IMR-90 (cell line): ENCODE measurements at regions not wholly inside any gene's neighbourhood (a gene's known extent, or its start where the extent isn't known, plus 50 kb on each side); places are given as distances from the start of the nearest gene placed in this dataset.

ENCODE experiments used
- ATAC-seq: fragments of 200-7000 bp; cut with Tn5 transposase; 2 replicates; pipeline ENCODE4 v1.9.1; 2020; ENCODE audit warnings: low read depth, mild to moderate bottlenecking, moderate library complexity
- BruUV-seq: library from RNA; stranded (reverse); fragments of 400-500 nt; replicated peaks from 2 replicates; lab custom pipeline; 2021; lab: Mats Ljungman, UMichigan
- CTCF ChIA-PET: fragments of 300-600 bp; formaldehyde crosslinking; extraction: SDS; loops from one replicate; lab custom pipeline; 2021; ENCODE audit warnings: antibody characterized with exemption; lab: Yijun Ruan, JAX
- POLR2A ChIA-PET: fragments of 300-600 bp; sonication (Branson Sonifier 250); formaldehyde crosslinking; loops from one replicate; lab custom pipeline; 2022; ENCODE audit warnings: antibody characterized with exemption; ENCODE audit not compliant: unreplicated experiment; lab: Charles Lee
- DNase-seq: peaks from one replicate; pipeline ENCODE4 v3.0.0; 2013
- H2AFZ ChIP-seq: replicated peaks from 2 replicates; pipeline ENCODE3; 2013; ENCODE audit warnings: low read length, mild to moderate bottlenecking; ENCODE audit not compliant: poor library complexity
- H2AK5ac ChIP-seq: 2 replicates; pipeline ENCODE4 v1.6.1; 2013; ENCODE audit warnings: low read depth, low read length, inconsistent platforms
- H2AK9ac ChIP-seq: replicated peaks from 2 replicates; pipeline ENCODE3; 2013; ENCODE audit warnings: mild to moderate bottlenecking, low read depth, low read length, moderate library complexity; ENCODE audit not compliant: poor library complexity
- H2BK120ac ChIP-seq: 2 replicates; pipeline ENCODE4 v1.6.1; 2013; ENCODE audit warnings: low read depth, low read length, inconsistent platforms
- H2BK15ac ChIP-seq: 3 replicates; pipeline ENCODE4 v1.6.1; 2013; ENCODE audit warnings: low read depth, low read length, inconsistent platforms
- H2BK20ac ChIP-seq: 2 replicates; pipeline ENCODE4 v1.6.1; 2013; ENCODE audit warnings: low read depth, mild to moderate bottlenecking, inconsistent platforms, low read length, moderate library complexity
- H2BK5ac ChIP-seq: 2 replicates; pipeline ENCODE4 v1.6.1; 2013; ENCODE audit warnings: mild to moderate bottlenecking, low read depth, low read length, inconsistent platforms; ENCODE audit not compliant: poor library complexity, severe bottlenecking
- H3K14ac ChIP-seq: replicated peaks from 2 replicates; pipeline ENCODE4 v1.6.1; 2013; ENCODE audit warnings: low read depth, low read length, inconsistent platforms
- H3K18ac ChIP-seq: 2 replicates; pipeline ENCODE4 v1.6.1; 2013; ENCODE audit warnings: low read depth, low read length, control low read depth
- H3K23ac ChIP-seq: 2 replicates; pipeline ENCODE4 v1.6.1; 2013; ENCODE audit warnings: low read depth, low read length, inconsistent platforms
- H3K27ac ChIP-seq: 2 replicates; pipeline ENCODE4 v1.5.1; 2013; ENCODE audit warnings: mild to moderate bottlenecking, control low read depth, low read length; ENCODE audit not compliant: insufficient read depth
- H3K27me3 ChIP-seq: 2 replicates; pipeline ENCODE4 v1.6.1; 2013; ENCODE audit warnings: low read length; ENCODE audit not compliant: control insufficient read depth, insufficient read depth
- H3K36me3 ChIP-seq: 2 replicates; pipeline ENCODE4 v1.6.1; 2013; ENCODE audit warnings: low read length, mixed read lengths; ENCODE audit not compliant: control insufficient read depth, insufficient read depth
- H3K4ac ChIP-seq: 2 replicates; pipeline ENCODE4 v1.6.1; 2013; ENCODE audit warnings: low read depth, low read length, inconsistent platforms
- H3K4me1 ChIP-seq: 2 replicates; pipeline ENCODE4 v1.6.1; 2013; ENCODE audit warnings: low read length, mixed read lengths; ENCODE audit not compliant: control insufficient read depth, insufficient read depth
- H3K4me2 ChIP-seq: 2 replicates; pipeline ENCODE4 v1.6.1; 2013; ENCODE audit warnings: low read depth, mild to moderate bottlenecking, control low read depth, low read length, moderate library complexity
- H3K4me3 ChIP-seq: 2 replicates; pipeline ENCODE4 v1.5.1; 2013; ENCODE audit warnings: low read depth, mild to moderate bottlenecking, control low read depth, low read length, moderate library complexity; ENCODE audit not compliant: insufficient read depth
- H3K56ac ChIP-seq: 2 replicates; pipeline ENCODE4 v1.6.1; 2013; ENCODE audit warnings: low read length, inconsistent platforms; ENCODE audit not compliant: insufficient read depth; ENCODE audit errors: extremely low read depth
- H3K79me1 ChIP-seq, 2 experiments: 2 replicates each; pipeline ENCODE4 v1.6.1; 2013; ENCODE audit warnings: low read length in 2 of 2, inconsistent platforms in 1 of 2, low read depth in 1 of 2
- H3K9ac ChIP-seq: 2 replicates; pipeline ENCODE4 v1.6.1; 2013; ENCODE audit warnings: low read depth, low read length, control low read depth
- H3K9me1 ChIP-seq: 2 replicates; pipeline ENCODE4 v1.6.1; 2013; ENCODE audit warnings: low read length, inconsistent platforms; ENCODE audit not compliant: insufficient read depth
- H3K9me3 ChIP-seq: 2 replicates; pipeline ENCODE4 v1.6.1; 2013; ENCODE audit warnings: low read length; ENCODE audit not compliant: control insufficient read depth, insufficient read depth
- H4K20me1 ChIP-seq: 2 replicates; pipeline ENCODE4 v1.6.1; 2013; ENCODE audit warnings: low read length, inconsistent platforms; ENCODE audit not compliant: insufficient read depth
- H4K5ac ChIP-seq: 2 replicates; pipeline ENCODE4 v1.6.1; 2013; ENCODE audit warnings: mild to moderate bottlenecking, low read depth, low read length, control low read depth
- H4K8ac ChIP-seq, 2 experiments: 2 replicates each; pipeline ENCODE4 v1.6.1; 2013; ENCODE audit warnings: low read depth in 2 of 2, low read length in 2 of 2, control low read depth in 1 of 2, inconsistent platforms in 1 of 2
- H4K91ac ChIP-seq: 2 replicates; pipeline ENCODE4 v1.6.1; 2013; ENCODE audit warnings: low read depth, low read length, inconsistent platforms; ENCODE audit not compliant: insufficient read depth
- BHLHE40 ChIP-seq: fragments of 150-350 bp; IDR thresholded peaks from 2 replicates; pipeline ENCODE4 v1.6.1; 2016; ENCODE audit warnings: mild to moderate bottlenecking, low read depth, low read length
- FOS ChIP-seq: fragments of 150-350 bp; IDR thresholded peaks from 2 replicates; pipeline ENCODE4 v1.6.1; 2016; ENCODE audit warnings: low read depth, low read length
- MAZ ChIP-seq: IDR thresholded peaks from 2 replicates; pipeline ENCODE4 v1.6.1; 2012; ENCODE audit warnings: low read depth, mild to moderate bottlenecking, low read length, improper control_type of control experiment, moderate library complexity, borderline replicate concordance
- MXI1 ChIP-seq: IDR thresholded peaks from 2 replicates; pipeline ENCODE4 v1.6.1; 2012; ENCODE audit warnings: low read depth, mild to moderate bottlenecking, low read length, moderate library complexity, borderline replicate concordance
- RAD21 ChIP-seq: IDR thresholded peaks from 2 replicates; pipeline ENCODE4 v1.6.1; 2012; ENCODE audit warnings: low read length, improper control_type of control experiment
- RCOR1 ChIP-seq: IDR thresholded peaks from 2 replicates; pipeline ENCODE4 v1.6.1; 2012; ENCODE audit warnings: mild to moderate bottlenecking, low read length, improper control_type of control experiment; ENCODE audit not compliant: insufficient replicate concordance
- RFX5 ChIP-seq: IDR thresholded peaks from 2 replicates; pipeline ENCODE4 v1.8.0; 2012; ENCODE audit warnings: low read depth, mild to moderate bottlenecking, low read length, moderate library complexity
- WGBS, 2 experiments: methylation state at CpG; one replicate each; pipeline versions ENCODE4 v1.1.5 to v1.1.7; 2013; ENCODE audit warnings: missing lambda C conversion rate in 2 of 2; ENCODE audit not compliant: insufficient read length in 1 of 2; ENCODE audit errors: extremely low coverage in 2 of 2; 5-methylcytosine and 5-hydroxymethylcytosine counted together
- dilution Hi-C: fragments of 300-500 bp; cut with HindIII; formaldehyde crosslinking; loops from one replicate; pipeline ENCODE4 v1.14.3; 2018; ENCODE audit warnings: low sequenced_read_pairs; ENCODE audit not compliant: unreplicated experiment
- in situ Hi-C: fragments of 300-500 bp; cut with MboI; formaldehyde crosslinking; loops from 3 replicates; pipeline ENCODE4 v1.14.3; 2019; ENCODE audit warnings: low sequenced_read_pairs, inconsistent platforms, mixed read lengths
- intact Hi-C: fragments of 100-400 bp; cut with micrococcal nuclease; formaldehyde crosslinking; loops from 2 replicates; pipeline ENCODE4 v1.10.0; 2022
- TF ChIP-seq, protein P1 (sequence below): conservative IDR thresholded peaks from 2 replicates; pipeline ENCODE4 v1.5.1; 2012; ENCODE audit warnings: mild to moderate bottlenecking, low read depth, low read length, improper control_type of control experiment

DNA sequence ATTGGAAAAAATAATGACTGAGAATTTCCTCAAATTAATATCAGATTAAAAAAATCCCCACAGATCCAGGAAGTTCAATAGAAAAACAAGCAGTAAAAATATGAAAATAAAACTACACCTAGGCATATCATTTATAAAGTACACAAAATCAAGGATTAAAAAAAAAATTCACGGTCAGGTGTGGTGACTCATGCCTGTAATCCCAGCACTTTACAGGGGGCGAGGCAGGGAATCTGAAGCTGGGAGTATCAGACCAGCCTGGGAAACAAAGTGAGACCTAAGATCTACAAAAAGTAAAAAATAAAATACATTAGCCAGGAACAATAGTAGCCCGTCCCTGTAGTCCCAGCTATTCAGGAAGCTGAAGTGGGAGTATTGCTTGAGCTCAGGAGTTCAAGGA, 778.3 kb upstream of the ALCAM start:
- H2BK15ac ChIP-seq: no peak overlapping the region
- no CpG with 5 or more reads among the region's 3 CpGs for WGBS, 2 experiments
- H3K27ac ChIP-seq: no peak overlapping the region
- ChIA-PET POLR2A (no interaction called here), CTCF (no interaction called here)
- H3K9me1 ChIP-seq: no peaks in the 10 kb centered on the region
- no peak overlapping the region for H3K23ac ChIP-seq
- H2AK9ac ChIP-seq: no peak overlapping the region
- no peak overlapping the region for H2BK5ac ChIP-seq
- TF ChIP-seq FOS (no peak), RCOR1 (no peak), MXI1 (no peak), MAZ (no peak), RFX5 (no peak), RAD21 (no peak), BHLHE40 (no peak)
- TF ChIP-seq, protein P1, sequence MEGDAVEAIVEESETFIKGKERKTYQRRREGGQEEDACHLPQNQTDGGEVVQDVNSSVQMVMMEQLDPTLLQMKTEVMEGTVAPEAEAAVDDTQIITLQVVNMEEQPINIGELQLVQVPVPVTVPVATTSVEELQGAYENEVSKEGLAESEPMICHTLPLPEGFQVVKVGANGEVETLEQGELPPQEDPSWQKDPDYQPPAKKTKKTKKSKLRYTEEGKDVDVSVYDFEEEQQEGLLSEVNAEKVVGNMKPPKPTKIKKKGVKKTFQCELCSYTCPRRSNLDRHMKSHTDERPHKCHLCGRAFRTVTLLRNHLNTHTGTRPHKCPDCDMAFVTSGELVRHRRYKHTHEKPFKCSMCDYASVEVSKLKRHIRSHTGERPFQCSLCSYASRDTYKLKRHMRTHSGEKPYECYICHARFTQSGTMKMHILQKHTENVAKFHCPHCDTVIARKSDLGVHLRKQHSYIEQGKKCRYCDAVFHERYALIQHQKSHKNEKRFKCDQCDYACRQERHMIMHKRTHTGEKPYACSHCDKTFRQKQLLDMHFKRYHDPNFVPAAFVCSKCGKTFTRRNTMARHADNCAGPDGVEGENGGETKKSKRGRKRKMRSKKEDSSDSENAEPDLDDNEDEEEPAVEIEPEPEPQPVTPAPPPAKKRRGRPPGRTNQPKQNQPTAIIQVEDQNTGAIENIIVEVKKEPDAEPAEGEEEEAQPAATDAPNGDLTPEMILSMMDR: no peak
- H3K14ac ChIP-seq: no peak overlapping the region
- no peak overlapping the region for H3K56ac ChIP-seq
- in situ Hi-C loops: no loop called here
- no peaks in the 10 kb centered on the region for H3K9me3 ChIP-seq
- H3K36me3 ChIP-seq: no peaks in the 10 kb centered on the region
- no TSS peak for BruUV-seq
- H4K91ac ChIP-seq: no peak overlapping the region
- DNase-seq: no peak
- H2BK20ac ChIP-seq: no peak overlapping the region
- ATAC-seq: no peak
- H4K20me1 ChIP-seq: no peaks in the 10 kb centered on the region
- H3K27me3 ChIP-seq: no peaks in the 10 kb centered on the region
- no peak overlapping the region for H4K5ac ChIP-seq
- no peak overlapping the region for H3K4ac ChIP-seq
- H3K4me1 ChIP-seq: no peaks in the 10 kb centered on the region
- no peak overlapping the region for H2AFZ ChIP-seq
- no peak overlapping the region for H2AK5ac ChIP-seq
- intact Hi-C loops: no loop called here
- no peak overlapping the region for H2BK120ac ChIP-seq
- no peak overlapping the region for H4K8ac ChIP-seq
- H3K4me2 ChIP-seq: no peak overlapping the region
- no peak overlapping the region for H3K4me3 ChIP-seq
- dilution Hi-C loops: no loop called here
- no peak overlapping the region for H3K18ac ChIP-seq
- H3K9ac ChIP-seq: no peak overlapping the region
- H3K79me1 ChIP-seq: no peaks in the 10 kb centered on the region
